H1 (cell line): ENCODE measurements at regions not wholly inside any gene's neighbourhood (a gene's known extent, or its start where the extent isn't known, plus 50 kb on each side); places are given as distances from the start of the nearest gene placed in this dataset.

Experiments
- HDAC6 ChIP-seq: IDR thresholded peaks from one replicate; pipeline ENCODE4 v1.7.1; 2012; ENCODE audit warnings: low read depth, mild to moderate bottlenecking, inconsistent platforms, low read length, moderate library complexity
- SAP30 ChIP-seq: fragments of 300-600 bp; sonication (generic); IDR thresholded peaks from 2 replicates; pipeline ENCODE4 v1.7.1; 2012; ENCODE audit warnings: low read length, moderate library complexity, mild to moderate bottlenecking, inconsistent platforms; ENCODE audit not compliant: insufficient read depth, insufficient replicate concordance
- SIN3A ChIP-seq, 2 experiments: IDR thresholded peaks in 1 of 2; conservative IDR thresholded peaks in 1 of 2; 2 replicates each; pipeline ENCODE4 v1.6.1; 2011 to 2012; ENCODE audit warnings: low read length in 2 of 2, improper control_type of control experiment in 1 of 2, low read depth in 1 of 2, mild to moderate bottlenecking in 1 of 2
- SIX5 ChIP-seq: IDR thresholded peaks from 2 replicates; pipeline ENCODE4 v1.6.1; 2011; ENCODE audit warnings: mild to moderate bottlenecking, low read depth, low read length
- SP4 ChIP-seq: IDR thresholded peaks from 2 replicates; pipeline ENCODE4 v1.6.1; 2012; ENCODE audit warnings: low read length, inconsistent platforms
- TAF1 ChIP-seq: IDR thresholded peaks from 2 replicates; pipeline ENCODE4 v1.6.1; 2011; ENCODE audit warnings: mild to moderate bottlenecking, low read depth, low read length
- YY1 ChIP-seq: IDR thresholded peaks from 2 replicates; pipeline ENCODE4 v1.6.1; 2011; ENCODE audit warnings: low read depth, mild to moderate bottlenecking, low read length

- no peak for TF ChIP-seq SIN3A (conservative IDR thresholded peaks at IDR 0.05 in 1 of 2, IDR thresholded peaks at IDR 0.05 in 1 of 2; ENCODE audit: low read depth in 1 of 2, low read length in 2 of 2)
- no peak for TF ChIP-seq SP4
- TF ChIP-seq HDAC6, result no peak
- TF ChIP-seq SIX5, result no peak
- TF ChIP-seq SAP30, result no peak
- no peak for TF ChIP-seq TAF1
- TF ChIP-seq YY1, result no peak
Measured at GRCh38 chr7:35480806-35481205, 214.1 kb downstream of the HERPUD2 start (continued).
